ENCODE measurements at regions not wholly inside any gene's neighbourhood (a gene's known extent, or its start where the extent isn't known, plus 50 kb on each side); places are given as distances from the start of the nearest gene placed in this dataset.
"Not testable (repeated sequence)": the region's sequence is repeated elsewhere in the genome, so short reads cannot be mapped to it uniquely, and the experiment has no call there.

- Mint-ChIP-seq H3K27me3 (no peaks in the 10 kb centered on the region), H3K36me3 (ENCODE audit: low read depth) (no peaks in the 10 kb centered on the region), H3K4me1 (no peaks in the 10 kb centered on the region), H3K4me3 (no peak overlapping the region), H3K27ac (no peak overlapping the region), H3K9me3 (no peaks in the 10 kb centered on the region)
- POLR2A ChIA-PET, result no interaction called here
- DNase-seq (no peak), ATAC-seq (ENCODE audit: low read depth) (no peak)
- no peak for TF ChIP-seq CTCF (IDR thresholded peaks at IDR 0.05)
- CTCF ChIA-PET, result interaction anchor here (1.2 kb wide), 1 partner anchor 11 kb away, joined by 3 read pairs; no protein-coding TSS in a partner anchor
- intact Hi-C loops (cut with micrococcal nuclease), result no loop called here
These were observed 689.7 kb upstream of the PRMT6 start for GRCh38 chr1:106366627-106367319.

- Mint-ChIP-seq H3K9me3 (peaks cover 5% of the 10 kb centered on the region), H3K27me3 (no peaks in the 10 kb centered on the region), H3K4me3 (no peak overlapping the region), H3K4me1 (no peaks in the 10 kb centered on the region), H3K27ac (no peak overlapping the region), H3K36me3 (ENCODE audit: low read depth) (no peaks in the 10 kb centered on the region)
- ChIA-PET POLR2A (no interaction called here), CTCF (interaction anchor here (1.1 kb wide), 1 partner anchor 11 kb away, joined by 3 read pairs; no protein-coding TSS in a partner anchor)
- intact Hi-C loops (cut with micrococcal nuclease), result no loop called here
- no peak for TF ChIP-seq CTCF (IDR thresholded peaks at IDR 0.05)
- DNase-seq (no peak), ATAC-seq (ENCODE audit: low read depth) (no peak)
These were observed 678.2 kb upstream of the PRMT6 start for GRCh38 chr1:106378261-106378660.

GRCh38 chr1:106380772-106381171 lies 675.7 kb upstream of the PRMT6 start:
- no peak overlapping the region for H3K27ac Mint-ChIP-seq
- no peaks in the 10 kb centered on the region for H3K36me3 Mint-ChIP-seq (ENCODE audit: low read depth)
- no peak for ATAC-seq (ENCODE audit: low read depth)
- no peaks in the 10 kb centered on the region for H3K9me3 Mint-ChIP-seq
- H3K4me3 Mint-ChIP-seq, result no peak overlapping the region
- ChIA-PET CTCF (no interaction called here), POLR2A (no interaction called here)
- TF ChIP-seq CTCF (IDR thresholded peaks at IDR 0.05), result no peak
- no peaks in the 10 kb centered on the region for H3K27me3 Mint-ChIP-seq
- intact Hi-C loops (cut with micrococcal nuclease), result no loop called here
- H3K4me1 Mint-ChIP-seq, result no peaks in the 10 kb centered on the region
- no peak for DNase-seq

- H3K27me3 Mint-ChIP-seq; H3K4me3 Mint-ChIP-seq; H3K4me1 Mint-ChIP-seq; DNase-seq; H3K27ac Mint-ChIP-seq; CTCF ChIA-PET; intact Hi-C loops (cut with micrococcal nuclease); POLR2A ChIA-PET; ATAC-seq (ENCODE audit: low read depth); H3K36me3 Mint-ChIP-seq (ENCODE audit: low read depth); H3K9me3 Mint-ChIP-seq: not testable (repeated sequence)
These were observed 667.3 kb upstream of the PRMT6 start for GRCh38 chr1:106389160-106389559.

- Mint-ChIP-seq H3K4me1 (no peaks in the 10 kb centered on the region), H3K36me3 (ENCODE audit: low read depth) (no peaks in the 10 kb centered on the region), H3K27me3 (no peaks in the 10 kb centered on the region), H3K27ac (no peak overlapping the region), H3K9me3 (no peaks in the 10 kb centered on the region), H3K4me3 (no peak overlapping the region)
- no peak for DNase-seq
- intact Hi-C loops (cut with micrococcal nuclease), result no loop called here
- CTCF ChIA-PET, result no interaction called here
- no peak for ATAC-seq (ENCODE audit: low read depth)
- POLR2A ChIA-PET, result no interaction called here
- TF ChIP-seq CTCF (IDR thresholded peaks at IDR 0.05), result no peak
These were observed 663.4 kb upstream of the PRMT6 start for GRCh38 chr1:106393046-106393445.

GRCh38 chr1:106396020-106396419 lies 660.5 kb upstream of the PRMT6 start:
- H3K36me3 Mint-ChIP-seq (ENCODE audit: low read depth), result no peaks in the 10 kb centered on the region
- H3K4me1 Mint-ChIP-seq, result no peaks in the 10 kb centered on the region
- ChIA-PET CTCF (no interaction called here), POLR2A (no interaction called here)
- ATAC-seq (ENCODE audit: low read depth) (no peak), DNase-seq (no peak)
- no peaks in the 10 kb centered on the region for H3K9me3 Mint-ChIP-seq
- H3K27ac Mint-ChIP-seq, result no peak overlapping the region
- no peaks in the 10 kb centered on the region for H3K27me3 Mint-ChIP-seq
- intact Hi-C loops (cut with micrococcal nuclease), result no loop called here
- no peak for TF ChIP-seq CTCF (IDR thresholded peaks at IDR 0.05)
- H3K4me3 Mint-ChIP-seq, result no peak overlapping the region

Measured in activated B cell treated with CpG ODN at 0.5 μM for 24 hours (primary cell).